ENCODE measurements at regions not wholly inside any gene's neighbourhood (a gene's known extent, or its start where the extent isn't known, plus 50 kb on each side); places are given as distances from the start of the nearest gene placed in this dataset.

DNA sequence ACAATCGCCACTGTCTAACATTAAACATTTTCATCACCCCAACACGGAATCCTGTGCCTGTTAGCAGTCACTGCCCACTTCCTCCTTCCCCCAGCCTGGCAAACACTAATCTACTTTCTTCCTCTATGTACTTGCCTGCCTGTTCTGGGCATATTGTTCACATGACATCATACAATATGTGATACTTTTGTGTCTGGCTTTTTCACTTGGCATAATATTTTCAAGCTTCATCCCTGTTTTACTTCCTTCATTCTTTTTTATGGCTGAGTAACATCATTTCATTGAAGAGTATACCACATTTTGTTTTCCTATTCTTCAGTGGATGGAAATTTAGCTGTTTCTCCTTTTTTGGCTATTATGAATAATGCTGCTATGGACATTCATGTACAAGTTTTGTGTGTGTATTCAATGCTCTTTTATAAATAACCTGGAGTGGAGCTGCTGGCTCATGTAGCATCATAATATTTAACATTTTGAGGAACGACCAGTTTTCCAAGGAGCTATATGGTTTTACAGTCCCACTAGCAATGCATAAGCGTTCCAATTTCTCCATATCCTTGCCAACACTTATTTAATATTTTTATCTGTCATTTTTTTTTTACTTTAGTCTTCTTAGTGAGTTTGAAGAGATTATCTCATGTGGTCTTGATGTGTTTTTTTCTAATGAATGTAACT is 360.1 kb downstream of the HDGFL1 start:
- no peak overlapping the region for H2BK120ac ChIP-seq (ENCODE audit: low read depth, low read length)
- no peak overlapping the region for H2BK15ac ChIP-seq (ENCODE audit: low read depth, low read length)
- TF ChIP-seq, protein P1, sequence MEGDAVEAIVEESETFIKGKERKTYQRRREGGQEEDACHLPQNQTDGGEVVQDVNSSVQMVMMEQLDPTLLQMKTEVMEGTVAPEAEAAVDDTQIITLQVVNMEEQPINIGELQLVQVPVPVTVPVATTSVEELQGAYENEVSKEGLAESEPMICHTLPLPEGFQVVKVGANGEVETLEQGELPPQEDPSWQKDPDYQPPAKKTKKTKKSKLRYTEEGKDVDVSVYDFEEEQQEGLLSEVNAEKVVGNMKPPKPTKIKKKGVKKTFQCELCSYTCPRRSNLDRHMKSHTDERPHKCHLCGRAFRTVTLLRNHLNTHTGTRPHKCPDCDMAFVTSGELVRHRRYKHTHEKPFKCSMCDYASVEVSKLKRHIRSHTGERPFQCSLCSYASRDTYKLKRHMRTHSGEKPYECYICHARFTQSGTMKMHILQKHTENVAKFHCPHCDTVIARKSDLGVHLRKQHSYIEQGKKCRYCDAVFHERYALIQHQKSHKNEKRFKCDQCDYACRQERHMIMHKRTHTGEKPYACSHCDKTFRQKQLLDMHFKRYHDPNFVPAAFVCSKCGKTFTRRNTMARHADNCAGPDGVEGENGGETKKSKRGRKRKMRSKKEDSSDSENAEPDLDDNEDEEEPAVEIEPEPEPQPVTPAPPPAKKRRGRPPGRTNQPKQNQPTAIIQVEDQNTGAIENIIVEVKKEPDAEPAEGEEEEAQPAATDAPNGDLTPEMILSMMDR (conservative IDR thresholded peaks at IDR 0.05; ENCODE audit: low read depth, low read length) = no peak
- TF ChIP-seq SMC3 (IDR thresholded peaks at IDR 0.05; ENCODE audit: low read depth, low read length) = no peak
- H2BK20ac ChIP-seq (ENCODE audit: low read depth, low read length) = 0 out of 2 replicates have a peak overlapping the region, but pooled peaks have one; percentile 9
- peak overlapping the region in 1 of 2 experiments; percentile 53; a peak in 1 of 4 replicates for H4K8ac ChIP-seq (ENCODE audit: low read depth in 2 of 2, low read length in 2 of 2)
- intact Hi-C loops (cut with micrococcal nuclease) (no loop called here), dilution Hi-C loops (cut with HindIII; ENCODE audit: low sequenced_read_pairs, unreplicated experiment) (no loop called here), in situ Hi-C loops (cut with MboI; ENCODE audit: low sequenced_read_pairs) (no loop called here)
- CTCF ChIA-PET = no interaction called here
- no peak overlapping the region for H2BK5ac ChIP-seq (ENCODE audit: low read depth, low read length, poor library complexity, severe bottlenecking)
- ATAC-seq (ENCODE audit: low read depth) = no peak
- H3K79me1 ChIP-seq (ENCODE audit: low read depth in 1 of 2, low read length in 2 of 2) = no peaks in the 10 kb centered on the region
- BruUV-seq (replicated peaks) = no TSS peak
- no peak overlapping the region for H4K5ac ChIP-seq (ENCODE audit: low read depth, low read length)
- H3K14ac ChIP-seq (replicated peaks; ENCODE audit: low read depth, low read length) = no peak overlapping the region
- H3K9ac ChIP-seq (ENCODE audit: low read depth, low read length) = no peak overlapping the region
- H4K20me1 ChIP-seq (ENCODE audit: insufficient read depth, low read length) = no peaks in the 10 kb centered on the region
- DNase-seq = no peak
- no peak overlapping the region for H4K91ac ChIP-seq (ENCODE audit: insufficient read depth, low read depth, low read length)
- no peaks in the 10 kb centered on the region for H3K9me3 ChIP-seq (ENCODE audit: control insufficient read depth, insufficient read depth, low read length)
- H3K4me1 ChIP-seq (ENCODE audit: control insufficient read depth, insufficient read depth, low read length) = peaks cover 7% of the 10 kb centered on the region; the same call in 1 of the 2 replicates
- H3K23ac ChIP-seq (ENCODE audit: low read depth, low read length) = no peak overlapping the region
- H3K27me3 ChIP-seq (ENCODE audit: control insufficient read depth, insufficient read depth, low read length) = no peaks in the 10 kb centered on the region
- no peaks in the 10 kb centered on the region for H3K36me3 ChIP-seq (ENCODE audit: control insufficient read depth, insufficient read depth, low read length)
- no peaks in the 10 kb centered on the region for H3K9me1 ChIP-seq (ENCODE audit: insufficient read depth, low read length)
- H3K56ac ChIP-seq (ENCODE audit: extremely low read depth, insufficient read depth, low read length) = no peak overlapping the region
- H3K4me2 ChIP-seq (ENCODE audit: low read depth, low read length) = no peak overlapping the region
- H3K4me3 ChIP-seq (ENCODE audit: insufficient read depth, low read depth, low read length) = no peak overlapping the region
- H3K18ac ChIP-seq (ENCODE audit: low read depth, low read length) = peak overlapping the region; percentile 59; the same call in 1 of the 2 replicates
- no peak overlapping the region for H2AK9ac ChIP-seq (replicated peaks; ENCODE audit: low read depth, low read length, poor library complexity)
- H2AK5ac ChIP-seq (ENCODE audit: low read depth, low read length) = no peak overlapping the region; the same call in 1 of the 2 replicates
- no peak overlapping the region for H3K27ac ChIP-seq (ENCODE audit: insufficient read depth, low read length)
- H2AFZ ChIP-seq (replicated peaks; ENCODE audit: low read length, poor library complexity) = no peak overlapping the region
- H3K4ac ChIP-seq (ENCODE audit: low read depth, low read length) = no peak overlapping the region
- no CpG with 5 or more reads among the region's 4 CpGs for WGBS, 2 experiments (ENCODE audit: extremely low coverage in 2 of 2, insufficient read length in 1 of 2)
- POLR2A ChIA-PET (ENCODE audit: unreplicated experiment) = no interaction called here
